Astrocyte (in vitro differentiated cells and primary cell): ENCODE measurements at regions not wholly inside any gene's neighbourhood (a gene's known extent, or its start where the extent isn't known, plus 50 kb on each side); places are given as distances from the start of the nearest gene placed in this dataset.

Experiments
- DNase-seq: peaks from one replicate; pipeline ENCODE4 v3.0.0-alpha.2; 2010; ENCODE audit warnings: low read depth
- FAIRE-seq: peaks from 2 replicates; lab custom pipeline; 2011; peaks lifted over from hg19 to GRCh38; lab: Jason Lieb, UNC
- H2AFZ ChIP-seq: 2 replicates; pipeline ENCODE4 v1.6.0; 2012; ENCODE audit warnings: low read depth, low read length, inconsistent platforms
- H3K27ac ChIP-seq: 2 replicates; pipeline ENCODE4 v1.5.1; 2011; ENCODE audit warnings: low read depth, low read length, inconsistent platforms
- H3K27me3 ChIP-seq: 2 replicates; pipeline ENCODE4 v1.6.0; 2011; ENCODE audit warnings: low read length, inconsistent platforms; ENCODE audit not compliant: insufficient read depth
- H3K36me3 ChIP-seq: 2 replicates; pipeline ENCODE4 v1.5.1; 2011; ENCODE audit warnings: low read length, inconsistent platforms; ENCODE audit not compliant: insufficient read depth
- H3K4me1 ChIP-seq: 2 replicates; pipeline ENCODE4 v1.5.1; 2011; ENCODE audit warnings: low read length, inconsistent platforms; ENCODE audit not compliant: insufficient read depth
- H3K4me2 ChIP-seq: 2 replicates; pipeline ENCODE4 v1.6.0; 2012; ENCODE audit warnings: low read length, inconsistent platforms
- H3K4me3 ChIP-seq: 2 replicates; pipeline ENCODE4 v1.5.1; 2011; ENCODE audit warnings: low read depth, mild to moderate bottlenecking, low read length, inconsistent platforms; ENCODE audit not compliant: insufficient read depth
- H3K79me2 ChIP-seq: 2 replicates; pipeline ENCODE4 v1.6.0; 2012; ENCODE audit warnings: mild to moderate bottlenecking, low read length, inconsistent platforms; ENCODE audit not compliant: insufficient read depth
- H3K9ac ChIP-seq: 2 replicates; pipeline ENCODE4 v1.6.0; 2012; ENCODE audit warnings: mild to moderate bottlenecking, low read length, inconsistent platforms
- H3K9me3 ChIP-seq: 2 replicates; pipeline ENCODE4 v1.5.1; 2012; ENCODE audit warnings: low read depth, mild to moderate bottlenecking, low read length, inconsistent platforms; ENCODE audit not compliant: insufficient read depth
- H4K20me1 ChIP-seq: 2 replicates; pipeline ENCODE4 v1.6.0; 2012; ENCODE audit warnings: low read length, inconsistent platforms; ENCODE audit not compliant: insufficient read depth
- H3K27ac Mint-ChIP-seq: one replicate; pipeline ENCODE4 v1.8.0; 2021; ENCODE audit warnings: mild to moderate bottlenecking, mixed read lengths; ENCODE audit not compliant: unreplicated experiment
- H3K27me3 Mint-ChIP-seq: one replicate; pipeline ENCODE4 v1.8.0; 2021; ENCODE audit warnings: low read depth, mixed read lengths; ENCODE audit not compliant: unreplicated experiment
- H3K36me3 Mint-ChIP-seq: one replicate; pipeline ENCODE4 v1.8.0; 2021; ENCODE audit warnings: low read depth, mixed read lengths; ENCODE audit not compliant: unreplicated experiment
- H3K4me1 Mint-ChIP-seq: one replicate; pipeline ENCODE4 v1.8.0; 2021; ENCODE audit warnings: low read depth, mixed read lengths; ENCODE audit not compliant: unreplicated experiment
- H3K4me3 Mint-ChIP-seq: one replicate; pipeline ENCODE4 v1.8.0; 2021; ENCODE audit warnings: mild to moderate bottlenecking, moderate library complexity, mixed read lengths; ENCODE audit not compliant: unreplicated experiment
- H3K9me3 Mint-ChIP-seq: one replicate; pipeline ENCODE4 v1.8.0; 2021; ENCODE audit warnings: mild to moderate bottlenecking, mixed read lengths; ENCODE audit not compliant: unreplicated experiment
- CTCF ChIP-seq: IDR thresholded peaks from 2 replicates; pipeline ENCODE4 v1.5.1; 2011; ENCODE audit warnings: low read depth, mild to moderate bottlenecking, inconsistent platforms, low read length, moderate library complexity; ENCODE audit not compliant: insufficient read depth
- EZH2 ChIP-seq: IDR thresholded peaks from 2 replicates; pipeline ENCODE4 v1.6.1; 2012; ENCODE audit warnings: mild to moderate bottlenecking, low read length, inconsistent platforms; ENCODE audit not compliant: insufficient read depth

GRCh38 chr5:125169396-125169795 lies 423.0 kb upstream of the ZNF608 start:
- Histone ChIP-seq H2AFZ (no peak overlapping the region), H3K9me3 (no peaks in the 10 kb centered on the region), H3K4me3 (no peak overlapping the region), H3K4me2 (no peak overlapping the region), H4K20me1 (no peaks in the 10 kb centered on the region), H3K27ac (no peak overlapping the region), H3K4me1 (no peaks in the 10 kb centered on the region), H3K79me2 (no peaks in the 10 kb centered on the region), H3K36me3 (no peaks in the 10 kb centered on the region), H3K27me3 (no peaks in the 10 kb centered on the region), H3K9ac (no peak overlapping the region)
- TF ChIP-seq CTCF (no peak), EZH2 (no peak)
- Mint-ChIP-seq H3K9me3 (peaks cover 13% of the 10 kb centered on the region), H3K4me1 (no peaks in the 10 kb centered on the region), H3K27ac (no peak overlapping the region), H3K36me3 (no peaks in the 10 kb centered on the region), H3K4me3 (no peak overlapping the region), H3K27me3 (no peaks in the 10 kb centered on the region)
- DNase-seq (no peak), FAIRE-seq (no peak)

GRCh38 chr5:125171641-125172040 lies 425.2 kb upstream of the ZNF608 start:
- H2AFZ ChIP-seq: no peak overlapping the region
- FAIRE-seq: no peak
- H3K9me3 Mint-ChIP-seq: peaks cover 6% of the 10 kb centered on the region

More at GRCh38 chr5:125171641-125172040, 425.2 kb upstream of the ZNF608 start:
- no peaks in the 10 kb centered on the region for H3K27me3 ChIP-seq
- H3K4me3 ChIP-seq: no peak overlapping the region
- H3K4me3 Mint-ChIP-seq: no peak overlapping the region
- H3K9me3 ChIP-seq: no peaks in the 10 kb centered on the region
- H3K27ac Mint-ChIP-seq: no peak overlapping the region
- H3K79me2 ChIP-seq: no peaks in the 10 kb centered on the region
- H3K36me3 ChIP-seq: no peaks in the 10 kb centered on the region
- no peaks in the 10 kb centered on the region for H3K4me1 Mint-ChIP-seq
- H3K36me3 Mint-ChIP-seq: no peaks in the 10 kb centered on the region
- TF ChIP-seq CTCF (no peak), EZH2 (no peak)
- no peak overlapping the region for H3K9ac ChIP-seq
- no peak overlapping the region for H3K27ac ChIP-seq
- H3K27me3 Mint-ChIP-seq: no peaks in the 10 kb centered on the region
- no peaks in the 10 kb centered on the region for H3K4me1 ChIP-seq
- DNase-seq: no peak
- no peaks in the 10 kb centered on the region for H4K20me1 ChIP-seq
- H3K4me2 ChIP-seq: no peak overlapping the region
